Upper lobe of left lung (tissue), 6 donors: ENCODE measurements at regions not wholly inside any gene's neighbourhood (a gene's known extent, or its start where the extent isn't known, plus 50 kb on each side); places are given as distances from the start of the nearest gene placed in this dataset.

ENCODE experiments used
- ATAC-seq, 2 donors: fragments of 200-7000 bp; cut with Tn5 transposase; one replicate each; pipeline ENCODE4 v1.9.1; 2022; ENCODE audit warnings: mild to moderate bottlenecking in 2 of 2, moderate library complexity in 2 of 2; ENCODE audit not compliant: low FRiP score in 2 of 2
- DNase-seq, 2 donors: peaks; one replicate each; pipeline ENCODE4 v3.0.0-alpha.2; 2019 to 2020
- H3K27ac ChIP-seq, 4 donors: fragments of 200-600 bp; sonication (generic); one replicate each; pipeline ENCODE4 v1.5.1; 2016 to 2019
- H3K27me3 ChIP-seq, 4 donors: fragments of 200-600 bp; sonication (generic); one replicate each; pipeline ENCODE4 v1.5.1; 2017 to 2019
- H3K36me3 ChIP-seq, 4 donors: fragments of 200-600 bp; sonication (generic); one replicate each; pipeline ENCODE4 v1.5.1; 2016 to 2019
- H3K4me1 ChIP-seq, 4 donors: fragments of 200-600 bp; sonication (generic); one replicate each; pipeline ENCODE4 v1.5.1; 2018 to 2019
- H3K4me3 ChIP-seq, 4 donors: fragments of 200-600 bp; sonication (generic); one replicate each; pipeline ENCODE4 v1.5.1; 2017 to 2019; ENCODE audit warnings: mild to moderate bottlenecking in 2 of 4, moderate library complexity in 1 of 4
- H3K9me3 ChIP-seq, 4 donors: fragments of 200-600 bp; sonication (generic); one replicate each; pipeline ENCODE4 v1.5.1; 2018 to 2019
- CTCF ChIP-seq, 6 experiments: fragments of 450-650 bp in 4 of 6; fragments of 200-600 bp in 2 of 6; sonication (generic) in 2 of 6; IDR thresholded peaks; one replicate each; pipeline ENCODE4 v1.5.1; 2016 to 2019; ENCODE audit warnings: antibody characterized with exemption in 6 of 6
- EP300 ChIP-seq, 4 donors: sonication (generic); formaldehyde crosslinking; IDR thresholded peaks; one replicate each; pipeline ENCODE4 v1.5.1; 2017; ENCODE audit warnings: antibody characterized with exemption in 4 of 4, control low read depth in 2 of 4
- POLR2A ChIP-seq, 4 donors: fragments of 450-650 bp; IDR thresholded peaks; one replicate each; pipeline ENCODE4 v1.5.1; 2016 to 2017; ENCODE audit warnings: antibody characterized with exemption in 4 of 4, mild to moderate bottlenecking in 2 of 4
- POLR2AphosphoS5 ChIP-seq, 2 donors: sonication (generic); formaldehyde crosslinking; IDR thresholded peaks; one replicate each; pipeline ENCODE4 v1.5.1; 2017; ENCODE audit warnings: antibody characterized with exemption in 2 of 2
- WGBS, 2 donors: methylation state at CpG; one replicate each; pipeline ENCODE4 v1.1.5; 2017 to 2018; 5-methylcytosine and 5-hydroxymethylcytosine counted together
- donor health status: DM: no; HTN: no; CAD: no; lungs with moderate emphysema.
- donor health status: DM: no; HTN: yes; CAD: no; lungs with severe emphysema.

GRCh38 chr12:19749906-19750574 lies 310.7 kb downstream of the AEBP2 start:
- peaks cover 0 to 15% (median 2%) of the 10 kb centered on the region in 4 donors for H3K9me3 ChIP-seq
- no peaks in the 10 kb centered on the region for H3K36me3 ChIP-seq
- DNase-seq (no peak), ATAC-seq (no peak)
- H3K4me3 ChIP-seq, result no peak overlapping the region
- WGBS, 2 donors, result 66 to 68% methylated on average over 7 of the region's 7 CpGs
- H3K27ac ChIP-seq, result no peak overlapping the region
- H3K27me3 ChIP-seq, result no peaks in the 10 kb centered on the region
- no peaks in the 10 kb centered on the region for H3K4me1 ChIP-seq
- TF ChIP-seq CTCF (IDR thresholded peaks at IDR 0.05) (no peak), EP300 (IDR thresholded peaks at IDR 0.05) (no peak)

- Histone ChIP-seq H3K27me3 (no peaks in the 10 kb centered on the region), H3K27ac (no peak overlapping the region), H3K9me3 (peaks cover 0 to 15% (median 2%) of the 10 kb centered on the region in 4 donors), H3K36me3 (no peaks in the 10 kb centered on the region), H3K4me3 (no peak overlapping the region), H3K4me1 (no peaks in the 10 kb centered on the region)
- ATAC-seq (no peak), DNase-seq (no peak)
- 92 to 96% methylated on average over 1 of the region's 1 CpG for WGBS, 2 donors
- TF ChIP-seq POLR2AphosphoS5 (IDR thresholded peaks at IDR 0.05) (no peak), POLR2A (IDR thresholded peaks at IDR 0.05) (no peak), EP300 (IDR thresholded peaks at IDR 0.05) (no peak), CTCF (IDR thresholded peaks at IDR 0.05) (no peak)
Measured at GRCh38 chr12:19751078-19751477, 311.8 kb downstream of the AEBP2 start.

- WGBS, 2 donors, result 83 to 84% methylated on average over 3 of the region's 3 CpGs
Measured at GRCh38 chr12:19752712-19753111, 313.4 kb downstream of the AEBP2 start.

GRCh38 chr12:19755136-19755535 lies 315.8 kb downstream of the AEBP2 start:
- Histone ChIP-seq H3K27me3 (no peaks in the 10 kb centered on the region), H3K4me3 (no peak overlapping the region), H3K9me3 (peaks cover 0 to 15% (median 0%) of the 10 kb centered on the region in 4 donors), H3K4me1 (no peaks in the 10 kb centered on the region), H3K27ac (no peak overlapping the region), H3K36me3 (no peaks in the 10 kb centered on the region)
- WGBS, 2 donors, result 87 to 94% methylated on average over 2 of the region's 2 CpGs
- no peak for DNase-seq
- TF ChIP-seq POLR2A (IDR thresholded peaks at IDR 0.05) (no peak), EP300 (IDR thresholded peaks at IDR 0.05) (no peak), POLR2AphosphoS5 (IDR thresholded peaks at IDR 0.05) (no peak), CTCF (IDR thresholded peaks at IDR 0.05) (no peak)
- no peak for ATAC-seq

More at GRCh38 chr12:19752712-19753111, 313.4 kb downstream of the AEBP2 start:
- Histone ChIP-seq H3K9me3 (peaks cover 0 to 15% (median 2%) of the 10 kb centered on the region in 4 donors), H3K27me3 (no peaks in the 10 kb centered on the region), H3K27ac (no peak overlapping the region), H3K4me1 (no peaks in the 10 kb centered on the region), H3K4me3 (no peak overlapping the region), H3K36me3 (no peaks in the 10 kb centered on the region)
- DNase-seq (no peak), ATAC-seq (no peak)
- no peak for TF ChIP-seq CTCF (IDR thresholded peaks at IDR 0.05)

GRCh38 chr12:19757317-19757877 lies 318.1 kb downstream of the AEBP2 start:
- WGBS, 2 donors, result 57% methylated on average over 7 of the region's 7 CpGs
- no peak for DNase-seq
- Histone ChIP-seq H3K27me3 (no peaks in the 10 kb centered on the region), H3K4me1 (no peaks in the 10 kb centered on the region), H3K36me3 (no peaks in the 10 kb centered on the region), H3K9me3 (peaks cover 0 to 8% (median 0%) of the 10 kb centered on the region in 4 donors), H3K27ac (no peak overlapping the region), H3K4me3 (no peak overlapping the region)
- TF ChIP-seq CTCF (IDR thresholded peaks at IDR 0.05), result peak in 4 of 6 experiments; percentile 32 to 47 (median 44)
- no peak for TF ChIP-seq POLR2AphosphoS5 (IDR thresholded peaks at IDR 0.05)
- TF ChIP-seq POLR2A (IDR thresholded peaks at IDR 0.05), result no peak
- TF ChIP-seq EP300 (IDR thresholded peaks at IDR 0.05), result no peak
- no peak for ATAC-seq
